ENCODE measurements at regions not wholly inside any gene's neighbourhood (a gene's known extent, or its start where the extent isn't known, plus 50 kb on each side); places are given as distances from the start of the nearest gene placed in this dataset.
"Not testable (repeated sequence)": the region's sequence is repeated elsewhere in the genome, so short reads cannot be mapped to it uniquely, and the experiment has no call there.

DNA sequence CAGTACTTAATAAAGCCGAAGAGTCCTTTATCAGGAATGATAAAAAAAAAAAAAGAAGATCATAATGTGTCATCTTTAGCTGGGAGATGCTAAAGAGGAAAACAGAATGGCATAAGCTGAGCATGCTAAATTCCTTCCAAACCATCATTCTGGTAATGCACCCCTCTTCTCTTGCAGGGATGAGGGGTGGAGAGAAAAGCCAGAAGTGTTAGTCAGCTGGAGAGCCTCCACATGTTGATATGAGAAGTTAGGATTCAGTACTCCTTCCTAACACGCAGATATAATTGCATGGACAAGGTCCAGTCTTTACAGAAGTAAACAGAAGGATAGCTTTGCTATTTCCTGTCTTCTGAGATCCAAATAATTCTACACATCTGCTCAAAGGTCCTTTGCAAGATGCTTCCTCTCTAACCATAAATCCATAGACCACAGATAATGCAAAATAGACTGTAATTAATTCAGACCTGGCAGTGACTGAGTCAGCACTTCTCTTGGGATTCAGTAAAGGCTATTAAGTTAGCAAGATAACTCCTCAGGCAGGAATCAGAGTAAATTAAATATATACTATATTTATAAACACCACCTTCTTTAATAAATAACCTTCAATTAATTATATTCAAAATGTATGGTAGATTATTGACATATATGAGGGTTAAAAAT, 930.0 kb upstream of the KLHL29 start:
- TF ChIP-seq, protein P1, sequence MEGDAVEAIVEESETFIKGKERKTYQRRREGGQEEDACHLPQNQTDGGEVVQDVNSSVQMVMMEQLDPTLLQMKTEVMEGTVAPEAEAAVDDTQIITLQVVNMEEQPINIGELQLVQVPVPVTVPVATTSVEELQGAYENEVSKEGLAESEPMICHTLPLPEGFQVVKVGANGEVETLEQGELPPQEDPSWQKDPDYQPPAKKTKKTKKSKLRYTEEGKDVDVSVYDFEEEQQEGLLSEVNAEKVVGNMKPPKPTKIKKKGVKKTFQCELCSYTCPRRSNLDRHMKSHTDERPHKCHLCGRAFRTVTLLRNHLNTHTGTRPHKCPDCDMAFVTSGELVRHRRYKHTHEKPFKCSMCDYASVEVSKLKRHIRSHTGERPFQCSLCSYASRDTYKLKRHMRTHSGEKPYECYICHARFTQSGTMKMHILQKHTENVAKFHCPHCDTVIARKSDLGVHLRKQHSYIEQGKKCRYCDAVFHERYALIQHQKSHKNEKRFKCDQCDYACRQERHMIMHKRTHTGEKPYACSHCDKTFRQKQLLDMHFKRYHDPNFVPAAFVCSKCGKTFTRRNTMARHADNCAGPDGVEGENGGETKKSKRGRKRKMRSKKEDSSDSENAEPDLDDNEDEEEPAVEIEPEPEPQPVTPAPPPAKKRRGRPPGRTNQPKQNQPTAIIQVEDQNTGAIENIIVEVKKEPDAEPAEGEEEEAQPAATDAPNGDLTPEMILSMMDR (IDR thresholded peaks at IDR 0.05; ENCODE audit: low read depth, low read length), result no peak

DNA sequence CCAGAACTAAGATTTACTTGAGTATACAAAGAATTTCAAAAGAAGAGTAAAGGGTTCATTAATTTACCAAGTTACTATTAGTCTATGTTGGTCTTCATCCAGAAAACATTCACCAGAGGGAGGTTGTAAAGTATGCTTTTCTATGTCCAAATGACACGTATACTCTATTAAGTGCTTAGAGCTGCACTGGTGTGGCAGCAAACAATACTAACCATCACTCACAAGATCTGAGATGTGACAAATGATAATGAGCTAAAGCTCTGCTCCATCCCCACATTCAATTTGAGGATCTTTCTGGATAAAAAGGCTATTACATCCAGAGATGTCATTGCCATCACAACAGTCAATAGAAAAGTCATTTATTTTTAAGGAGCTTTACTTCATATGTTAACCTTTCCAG, 926.5 kb upstream of the KLHL29 start:
- TF ChIP-seq, protein P1 (IDR thresholded peaks at IDR 0.05; ENCODE audit: low read depth, low read length), result no peak
- H3K4me3 ChIP-seq (ENCODE audit: low read depth, low read length), result no peak overlapping the region

More for the DNA sequence above, 930.0 kb upstream of the KLHL29 start:
- no peak overlapping the region for H3K4me3 ChIP-seq (ENCODE audit: low read depth, low read length)

DNA sequence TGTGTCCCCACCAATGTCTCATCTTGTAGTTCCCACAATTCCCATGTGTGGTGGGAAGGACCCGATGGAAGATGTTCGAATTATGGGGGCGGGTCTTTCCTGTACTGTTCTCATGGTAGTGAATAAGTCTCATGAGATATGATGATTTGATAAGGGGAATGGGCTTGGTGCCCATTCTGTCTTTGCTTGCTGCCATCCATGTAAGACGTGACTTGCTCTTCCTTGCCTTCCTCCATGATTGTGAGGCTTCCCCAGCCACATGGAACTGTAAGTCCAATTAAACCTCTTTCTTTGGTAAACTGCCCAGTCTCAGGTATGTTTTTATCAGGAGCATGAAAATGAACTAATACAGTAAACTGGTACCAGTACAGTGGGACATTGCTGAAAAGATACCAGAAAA, 909.9 kb upstream of the KLHL29 start:
- not testable (repeated sequence) for H3K4me3 ChIP-seq (ENCODE audit: low read depth, low read length)

DNA sequence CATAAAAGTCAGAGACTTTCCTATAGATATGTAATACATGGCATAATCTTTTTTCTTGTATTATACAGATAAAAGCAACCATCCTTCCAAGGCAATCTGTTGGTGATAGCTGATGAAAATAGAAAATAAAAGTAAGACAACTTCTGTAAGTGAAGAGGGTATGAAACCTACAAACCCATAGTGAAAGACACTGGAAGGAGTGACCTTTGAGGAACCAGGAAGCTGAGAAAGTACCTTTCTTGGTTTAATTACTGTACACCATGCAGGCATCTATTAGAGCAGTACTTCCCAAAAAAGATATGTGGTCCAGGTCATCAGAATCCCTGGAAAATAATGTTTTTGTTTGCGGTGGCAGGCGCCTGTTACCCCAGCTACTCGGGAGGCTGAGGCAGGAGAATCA, 906.6 kb upstream of the KLHL29 start:
- TF ChIP-seq, protein P1 (IDR thresholded peaks at IDR 0.05; ENCODE audit: low read depth, low read length), result no peak
- H3K4me3 ChIP-seq (ENCODE audit: low read depth, low read length), result no peak overlapping the region

DNA sequence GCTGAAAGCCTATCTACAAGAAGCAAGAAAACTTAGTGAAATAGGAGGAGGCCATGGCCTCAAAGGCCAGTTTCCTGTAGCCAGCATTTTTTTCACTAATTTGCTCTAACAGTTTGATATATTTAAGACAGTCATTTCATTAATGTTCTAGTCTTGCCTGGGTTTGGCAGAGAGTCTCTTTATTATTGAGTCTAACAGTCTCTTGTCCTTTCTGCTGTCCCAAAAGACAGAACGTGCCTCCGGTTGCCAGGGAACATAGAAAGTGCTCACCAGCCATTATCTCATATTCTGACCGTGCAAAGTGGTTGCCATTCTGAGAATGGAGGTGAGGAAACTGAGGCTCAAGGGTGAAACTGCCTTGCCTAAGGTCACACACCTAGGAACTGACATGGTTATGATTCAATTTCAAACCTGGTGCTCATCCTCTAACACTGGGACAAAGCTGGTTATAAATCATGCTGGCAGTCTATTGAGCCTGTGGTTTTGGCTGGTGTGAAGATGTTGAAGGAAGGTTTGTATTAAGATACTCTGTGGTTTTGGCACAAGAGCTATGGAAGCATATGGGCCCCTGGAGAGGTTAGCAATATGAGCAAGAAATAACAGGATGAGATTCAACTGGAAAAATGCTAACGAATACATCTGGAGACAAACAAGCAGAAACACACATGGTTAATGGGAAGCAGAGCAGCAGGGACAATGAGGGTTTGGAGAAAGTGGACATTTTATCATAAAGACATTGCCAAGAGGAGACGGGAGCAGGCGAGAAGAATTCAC, 903.3 kb upstream of the KLHL29 start:
- no peak overlapping the region for H3K4me3 ChIP-seq (ENCODE audit: low read depth, low read length)
- TF ChIP-seq, protein P1 (IDR thresholded peaks at IDR 0.05; ENCODE audit: low read depth, low read length), result no peak

DNA sequence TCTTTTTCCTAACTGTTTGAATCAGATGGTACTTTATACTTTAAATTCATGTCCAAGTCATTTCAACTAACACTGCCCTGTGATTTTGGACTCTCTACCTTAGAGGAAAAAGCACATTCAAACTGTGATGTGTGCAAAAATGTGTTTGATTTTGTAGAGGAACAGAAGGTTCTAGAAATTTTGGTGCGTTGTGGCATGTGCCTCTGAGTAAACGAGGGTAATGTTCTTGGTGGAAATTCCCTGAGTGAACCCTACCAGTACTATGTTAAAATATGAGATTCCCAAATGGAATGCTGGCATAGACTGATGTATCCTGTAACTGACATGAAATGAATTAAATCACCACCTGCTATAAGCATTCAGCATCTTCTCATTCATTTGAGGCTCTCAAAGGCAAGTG, 901.9 kb upstream of the KLHL29 start:
- TF ChIP-seq, protein P1 (IDR thresholded peaks at IDR 0.05; ENCODE audit: low read depth, low read length), result no peak
- no peak overlapping the region for H3K4me3 ChIP-seq (ENCODE audit: low read depth, low read length)

DNA sequence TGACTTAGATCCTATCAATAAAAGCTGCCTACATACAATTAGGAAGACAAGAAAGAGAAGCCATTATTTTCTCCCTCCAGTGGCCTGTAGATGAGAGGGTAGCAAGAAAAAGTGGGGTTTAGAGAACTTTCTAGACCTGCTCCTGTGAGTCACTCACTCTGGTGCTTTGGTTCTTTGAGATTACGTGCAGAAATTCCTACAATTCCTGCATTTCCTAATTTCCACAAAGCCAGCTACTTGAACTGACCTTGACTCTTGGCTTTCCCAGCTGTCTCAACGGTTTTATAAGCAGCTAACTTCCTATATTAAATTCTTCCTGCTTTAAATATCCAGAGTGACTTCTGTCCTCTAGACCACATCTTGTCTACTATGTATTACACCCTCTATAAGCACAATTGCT, 899.5 kb upstream of the KLHL29 start:
- TF ChIP-seq, protein P1 (IDR thresholded peaks at IDR 0.05; ENCODE audit: low read depth, low read length), result no peak
- no peak overlapping the region for H3K4me3 ChIP-seq (ENCODE audit: low read depth, low read length)
